Prostate gland (tissue), 2 donors: ENCODE measurements at regions not wholly inside any gene's neighbourhood (a gene's known extent, or its start where the extent isn't known, plus 50 kb on each side); places are given as distances from the start of the nearest gene placed in this dataset.

ENCODE experiments used
- DNase-seq: peaks from one replicate; pipeline ENCODE4 v3.0.0-alpha.2; 2019; ENCODE audit warnings: low spot score
- H3K27ac ChIP-seq, 2 donors: fragments of 200-600 bp; sonication (generic); 2 replicates each; pipeline ENCODE4 v1.5.1; 2017 to 2019
- H3K27me3 ChIP-seq: fragments of 200-600 bp; sonication (generic); replicated peaks from 2 replicates; pipeline ENCODE4 v1.5.1; 2019; ENCODE audit not compliant: insufficient read depth
- H3K36me3 ChIP-seq, 2 donors: fragments of 200-600 bp; sonication (generic); 1 replicate in 1 of 2; 2 replicates in 1 of 2; pipeline versions ENCODE4 v1.5.1 to v1.8.1; 2017 to 2019
- H3K4me1 ChIP-seq: fragments of 200-600 bp; sonication (generic); replicated peaks from 2 replicates; pipeline ENCODE4 v1.5.1; 2019
- H3K4me3 ChIP-seq, 2 donors: fragments of 200-600 bp; sonication (generic); 2 replicates each; pipeline ENCODE4 v1.5.1; 2017 to 2019
- H3K9me3 ChIP-seq: fragments of 200-600 bp; sonication (generic); 2 replicates; pipeline ENCODE4 v1.5.1; 2017
- CTCF ChIP-seq, 4 experiments: fragments of 200-600 bp in 2 of 4; fragments of 450-650 bp in 2 of 4; sonication (generic) in 2 of 4; IDR thresholded peaks; 1 replicate in 3 of 4; 2 replicates in 1 of 4; pipeline ENCODE4 v1.5.1; 2016 to 2019; ENCODE audit warnings: antibody characterized with exemption in 4 of 4, mild to moderate bottlenecking in 2 of 4, moderate library complexity in 2 of 4
- POLR2A ChIP-seq: fragments of 450-650 bp; IDR thresholded peaks from one replicate; pipeline ENCODE4 v1.6.1; 2016; ENCODE audit warnings: antibody characterized with exemption, mild to moderate bottlenecking
- POLR2AphosphoS5 ChIP-seq: sonication (generic); formaldehyde crosslinking; IDR thresholded peaks from one replicate; pipeline ENCODE4 v1.6.1; 2017; ENCODE audit warnings: antibody characterized with exemption
- WGBS: methylation state at CpG from one replicate; pipeline ENCODE4 v1.1.5; 2018; 5-methylcytosine and 5-hydroxymethylcytosine counted together
- intact Hi-C: fragments of 100-400 bp; cut with DNase I; formaldehyde crosslinking; loops from one replicate; pipeline ENCODE4 v1.14.2; 2022

DNA sequence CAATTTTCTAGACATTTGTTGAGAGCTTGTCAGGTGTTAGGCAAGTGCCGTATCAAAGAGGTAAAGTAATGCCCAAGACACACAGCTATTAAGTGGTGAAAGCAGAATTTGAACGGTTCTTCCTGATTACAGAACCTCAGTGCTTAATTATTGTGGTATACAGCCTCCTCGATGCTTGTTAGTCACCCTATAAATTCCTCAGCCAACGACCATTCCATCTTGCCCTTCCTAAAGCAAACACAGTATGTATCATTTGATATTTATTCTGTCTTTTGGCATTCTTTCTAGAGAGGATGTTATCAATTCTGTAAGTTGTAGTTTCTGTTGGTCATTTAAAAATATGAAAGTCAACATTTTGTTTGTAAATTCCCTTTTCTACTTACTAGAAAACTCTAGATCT lies 297.8 kb upstream of the BMP2 start:
- no peak for DNase-seq
- Histone ChIP-seq H3K36me3 (no peaks in the 10 kb centered on the region), H3K4me3 (no peak overlapping the region), H3K27ac (no peak overlapping the region), H3K27me3 (no peaks in the 10 kb centered on the region), H3K4me1 (no peaks in the 10 kb centered on the region), H3K9me3 (no peaks in the 10 kb centered on the region)
- WGBS: 31% methylated on average over 4 of the region's 4 CpGs
- intact Hi-C loops: no loop called here
- no peak for TF ChIP-seq POLR2AphosphoS5
- TF ChIP-seq CTCF (IDR thresholded peaks at IDR 0.05): no peak
- TF ChIP-seq POLR2A: no peak

GRCh38 chr20:6468423-6469116 lies 298.9 kb upstream of the BMP2 start:
- 93% methylated on average over 2 of the region's 2 CpGs for WGBS
- H3K4me3 ChIP-seq: no peak overlapping the region
- H3K4me1 ChIP-seq: no peaks in the 10 kb centered on the region
- no peak overlapping the region for H3K27ac ChIP-seq
- no peaks in the 10 kb centered on the region for H3K36me3 ChIP-seq
- TF ChIP-seq CTCF (IDR thresholded peaks at IDR 0.05): no peak
- no peak for TF ChIP-seq POLR2A
- no peak for TF ChIP-seq POLR2AphosphoS5
- H3K27me3 ChIP-seq: no peaks in the 10 kb centered on the region
- H3K9me3 ChIP-seq: no peaks in the 10 kb centered on the region
- intact Hi-C loops: no loop called here
- DNase-seq: no peak

DNA sequence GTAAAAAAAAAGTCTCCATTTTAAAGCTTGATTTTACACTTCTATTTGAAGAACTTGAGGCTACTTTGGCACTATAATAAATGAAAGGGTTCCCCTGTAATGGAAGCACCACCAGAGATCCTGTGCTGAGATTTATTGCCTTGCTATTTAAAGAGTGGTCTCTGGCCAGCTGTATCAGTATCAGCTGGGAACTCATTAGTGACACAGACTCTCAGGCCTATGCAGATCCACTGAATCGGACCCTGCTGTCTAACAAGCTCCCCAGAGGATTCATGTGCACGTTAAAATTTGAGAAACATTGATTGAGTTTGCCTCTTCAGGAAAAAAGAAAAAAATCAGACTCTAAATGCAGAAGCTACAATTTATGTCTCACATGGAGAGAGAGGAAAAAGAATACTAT lies 299.9 kb upstream of the BMP2 start:
- H3K27me3 ChIP-seq: no peaks in the 10 kb centered on the region
- H3K4me1 ChIP-seq: no peaks in the 10 kb centered on the region
- DNase-seq: no peak
- no peaks in the 10 kb centered on the region for H3K36me3 ChIP-seq
- WGBS: 55% methylated on average over 2 of the region's 2 CpGs
- no peak for TF ChIP-seq POLR2A
- TF ChIP-seq CTCF (IDR thresholded peaks at IDR 0.05): no peak
- TF ChIP-seq POLR2AphosphoS5: no peak
- H3K4me3 ChIP-seq: no peak overlapping the region
- no peaks in the 10 kb centered on the region for H3K9me3 ChIP-seq
- H3K27ac ChIP-seq: no peak overlapping the region
- intact Hi-C loops: no loop called here

DNA sequence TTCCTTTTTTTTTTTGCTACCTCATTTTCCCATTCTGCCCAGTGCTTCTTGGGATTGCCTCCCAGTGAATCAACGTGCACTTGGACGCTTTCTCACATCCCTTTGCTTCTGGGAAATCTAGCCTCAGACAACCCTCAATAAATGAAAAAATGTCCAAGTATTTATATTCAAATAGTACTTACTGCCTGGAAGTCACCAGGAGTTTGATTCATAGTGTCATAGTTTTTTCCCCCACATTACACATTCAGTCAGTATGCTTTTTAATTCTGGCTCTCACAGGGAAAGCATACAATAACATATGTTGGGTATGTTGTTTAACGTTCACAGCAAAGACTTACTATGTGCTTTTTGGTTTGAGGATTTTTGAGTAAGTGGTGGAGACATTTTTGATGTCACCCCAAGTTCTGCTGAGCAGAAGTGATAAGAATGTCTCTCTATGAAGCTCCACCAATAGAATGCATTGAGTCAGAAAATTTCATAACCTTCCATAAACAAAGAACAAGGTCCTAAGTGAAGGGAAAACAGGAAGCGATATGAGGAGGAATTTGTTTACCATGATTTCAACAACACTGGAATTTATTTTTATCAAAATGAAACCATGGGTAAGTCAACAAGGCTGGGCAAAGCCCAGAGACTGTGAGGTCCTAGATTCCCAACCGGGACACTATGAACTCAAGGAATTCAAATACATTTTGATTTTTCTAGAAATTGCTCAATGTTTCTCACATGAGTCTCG lies 301.2 kb upstream of the BMP2 start:
- intact Hi-C loops: no loop called here
- TF ChIP-seq POLR2A (no peak), CTCF (IDR thresholded peaks at IDR 0.05) (no peak), POLR2AphosphoS5 (no peak)
- DNase-seq: no peak
- Histone ChIP-seq H3K9me3 (no peaks in the 10 kb centered on the region), H3K4me1 (no peaks in the 10 kb centered on the region), H3K4me3 (no peak overlapping the region), H3K27me3 (no peaks in the 10 kb centered on the region), H3K27ac (no peak overlapping the region), H3K36me3 (no peaks in the 10 kb centered on the region)
- 91% methylated on average over 6 of the region's 6 CpGs for WGBS

DNA sequence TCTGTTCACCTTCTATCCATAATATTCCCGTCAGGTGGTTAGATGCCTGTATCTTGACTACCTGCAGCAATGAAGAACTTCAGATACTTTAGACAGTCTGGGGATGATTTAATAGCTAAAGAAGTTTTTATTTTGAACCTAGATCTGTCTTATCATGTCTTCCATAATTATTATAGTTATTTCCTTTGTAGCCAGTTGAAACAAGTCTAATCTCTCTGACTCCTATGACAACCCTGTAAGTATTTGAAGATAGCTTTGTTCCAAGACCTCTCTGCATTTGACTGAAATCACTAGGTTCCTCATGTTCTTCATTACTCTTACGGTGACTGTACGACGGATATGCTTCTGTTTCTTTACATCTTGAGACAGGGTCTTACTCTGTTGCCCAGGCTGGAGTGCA lies 316.6 kb upstream of the BMP2 start:
- intact Hi-C loops: no loop called here
- DNase-seq: no peak
- Histone ChIP-seq H3K4me1 (no peaks in the 10 kb centered on the region), H3K9me3 (no peaks in the 10 kb centered on the region), H3K36me3 (no peaks in the 10 kb centered on the region), H3K27ac (no peak overlapping the region), H3K4me3 (no peak overlapping the region), H3K27me3 (no peaks in the 10 kb centered on the region)
- no peak for TF ChIP-seq POLR2AphosphoS5
- TF ChIP-seq CTCF (IDR thresholded peaks at IDR 0.05): no peak
- TF ChIP-seq POLR2A: no peak
- whole genome bisulfite sequencing: 84% methylated on average over 4 of the region's 4 CpGs
